Fibroblast of pulmonary artery (primary cell): ENCODE measurements at regions not wholly inside any gene's neighbourhood (a gene's known extent, or its start where the extent isn't known, plus 50 kb on each side); places are given as distances from the start of the nearest gene placed in this dataset.

Experiments
- DNase-seq: peaks from one replicate; pipeline ENCODE4 v3.0.0-alpha.2; 2010; ENCODE audit warnings: low read depth
- H3K4me3 ChIP-seq: replicated peaks from 2 replicates; pipeline ENCODE4 v1.5.1; 2011; ENCODE audit warnings: low read depth, mild to moderate bottlenecking, control low read depth, low read length, moderate library complexity
- TF ChIP-seq, protein P1 (sequence below): IDR thresholded peaks from 2 replicates; pipeline ENCODE4 v1.5.1; 2011; ENCODE audit warnings: mild to moderate bottlenecking, control low read depth, low read length, inconsistent platforms; ENCODE audit errors: missing control alignments

DNA sequence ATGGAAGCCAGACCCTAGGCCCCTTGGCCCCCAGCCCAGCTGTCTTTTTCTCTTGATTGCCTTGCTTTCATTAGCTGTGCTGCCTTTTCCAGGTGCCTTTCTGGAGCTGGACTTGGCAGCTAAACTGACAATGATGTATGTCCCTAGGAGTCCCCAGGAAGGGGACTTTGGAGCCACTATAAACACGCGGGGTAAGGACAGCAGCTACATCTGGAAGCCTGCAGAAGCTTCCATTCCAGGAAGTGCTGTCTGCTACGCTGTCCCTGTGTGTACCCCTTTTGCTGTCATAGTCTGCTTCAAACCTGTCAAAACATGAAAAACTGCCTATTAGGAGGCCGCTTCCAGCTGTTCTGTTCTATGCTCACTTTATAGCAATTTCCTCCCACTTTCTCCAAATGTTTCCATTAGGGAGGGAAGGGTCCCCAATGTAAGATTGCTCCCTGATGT is 153.3 kb upstream of the RAG2 start:
- H3K4me3 ChIP-seq: no peak overlapping the region
- DNase-seq: no peak
- TF ChIP-seq, protein P1, sequence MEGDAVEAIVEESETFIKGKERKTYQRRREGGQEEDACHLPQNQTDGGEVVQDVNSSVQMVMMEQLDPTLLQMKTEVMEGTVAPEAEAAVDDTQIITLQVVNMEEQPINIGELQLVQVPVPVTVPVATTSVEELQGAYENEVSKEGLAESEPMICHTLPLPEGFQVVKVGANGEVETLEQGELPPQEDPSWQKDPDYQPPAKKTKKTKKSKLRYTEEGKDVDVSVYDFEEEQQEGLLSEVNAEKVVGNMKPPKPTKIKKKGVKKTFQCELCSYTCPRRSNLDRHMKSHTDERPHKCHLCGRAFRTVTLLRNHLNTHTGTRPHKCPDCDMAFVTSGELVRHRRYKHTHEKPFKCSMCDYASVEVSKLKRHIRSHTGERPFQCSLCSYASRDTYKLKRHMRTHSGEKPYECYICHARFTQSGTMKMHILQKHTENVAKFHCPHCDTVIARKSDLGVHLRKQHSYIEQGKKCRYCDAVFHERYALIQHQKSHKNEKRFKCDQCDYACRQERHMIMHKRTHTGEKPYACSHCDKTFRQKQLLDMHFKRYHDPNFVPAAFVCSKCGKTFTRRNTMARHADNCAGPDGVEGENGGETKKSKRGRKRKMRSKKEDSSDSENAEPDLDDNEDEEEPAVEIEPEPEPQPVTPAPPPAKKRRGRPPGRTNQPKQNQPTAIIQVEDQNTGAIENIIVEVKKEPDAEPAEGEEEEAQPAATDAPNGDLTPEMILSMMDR: no peak

DNA sequence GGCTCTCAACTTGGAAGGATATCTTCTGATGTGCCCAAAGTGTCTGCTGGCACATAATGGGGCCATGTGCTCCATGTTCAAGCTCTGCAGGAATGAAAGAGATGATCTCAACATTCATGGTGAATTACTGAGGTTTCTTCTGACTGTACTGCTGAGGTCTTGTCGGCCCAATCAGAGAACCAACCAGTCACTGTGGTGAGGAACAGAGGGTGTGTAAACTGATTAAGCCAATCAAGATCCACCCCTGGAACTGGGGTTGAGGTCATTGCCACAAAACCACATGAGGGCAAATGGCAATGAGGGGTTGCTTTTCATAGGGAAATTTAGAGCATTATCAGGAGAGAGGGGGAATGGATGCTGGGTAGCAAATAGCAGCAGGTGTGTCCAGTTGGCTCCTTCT is 152.3 kb upstream of the RAG2 start:
- TF ChIP-seq, protein P1: no peak
- H3K4me3 ChIP-seq: no peak overlapping the region
- no peak for DNase-seq

DNA sequence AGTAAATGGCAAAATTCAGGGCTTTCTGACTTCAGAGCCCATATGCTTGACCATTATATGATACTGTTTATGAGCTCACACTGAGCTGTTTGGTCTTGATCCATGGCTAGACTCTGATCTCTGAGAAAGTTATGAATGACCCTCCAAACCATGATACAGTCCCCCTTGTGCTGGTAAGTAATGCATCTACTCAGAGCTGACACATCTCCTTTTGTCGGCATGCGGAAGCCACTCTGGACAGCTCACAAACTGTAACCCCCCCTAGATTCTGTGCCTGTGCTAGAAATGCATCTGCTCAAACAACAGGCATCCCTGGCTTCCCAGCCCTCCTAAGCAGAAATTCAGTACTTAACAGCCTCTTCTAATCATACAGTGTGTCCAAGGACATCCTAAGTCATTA is 150.8 kb upstream of the RAG2 start:
- DNase-seq: no peak
- H3K4me3 ChIP-seq: no peak overlapping the region
- TF ChIP-seq, protein P1: no peak

DNA sequence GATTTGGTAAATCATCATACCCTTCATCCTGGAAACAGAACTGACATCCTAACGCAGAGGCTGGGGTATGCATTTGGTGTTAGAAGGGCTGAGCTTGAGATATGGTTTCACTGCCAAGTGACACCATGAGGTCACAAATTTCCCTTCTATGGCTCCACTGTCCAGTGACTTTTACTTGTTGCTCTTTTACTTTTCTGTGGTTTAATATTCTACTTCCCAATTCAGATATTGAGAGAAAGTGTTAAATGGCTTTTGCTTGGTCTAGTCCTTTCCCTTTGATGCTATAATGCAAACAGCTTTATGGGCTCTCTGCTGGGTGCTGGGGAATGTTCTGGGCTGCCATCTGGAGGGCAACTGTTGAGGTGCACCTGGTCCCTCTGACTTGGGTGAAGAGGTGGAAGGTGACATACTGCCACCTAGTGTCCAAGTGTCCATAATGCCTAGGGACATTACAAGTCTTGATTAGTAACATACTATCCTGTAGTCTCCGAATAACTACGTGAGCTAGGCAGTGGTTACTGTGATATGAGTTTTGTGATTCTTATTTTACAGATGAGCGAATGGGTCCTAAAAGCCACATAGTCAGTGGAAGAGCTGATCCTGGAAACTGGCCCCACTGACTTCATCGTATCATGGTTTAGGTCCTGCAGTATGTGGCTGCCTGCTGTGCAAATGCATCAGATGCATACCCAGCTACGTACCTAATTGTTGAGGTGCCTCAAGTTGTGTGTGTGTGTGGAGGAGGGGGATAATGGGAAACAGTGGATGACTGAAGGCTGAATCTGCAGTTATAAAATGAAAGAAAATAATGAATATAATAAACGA is 149.1 kb upstream of the RAG2 start:
- DNase-seq: peak; percentile 95
- H3K4me3 ChIP-seq: no peak overlapping the region
- TF ChIP-seq, protein P1: no peak

DNA sequence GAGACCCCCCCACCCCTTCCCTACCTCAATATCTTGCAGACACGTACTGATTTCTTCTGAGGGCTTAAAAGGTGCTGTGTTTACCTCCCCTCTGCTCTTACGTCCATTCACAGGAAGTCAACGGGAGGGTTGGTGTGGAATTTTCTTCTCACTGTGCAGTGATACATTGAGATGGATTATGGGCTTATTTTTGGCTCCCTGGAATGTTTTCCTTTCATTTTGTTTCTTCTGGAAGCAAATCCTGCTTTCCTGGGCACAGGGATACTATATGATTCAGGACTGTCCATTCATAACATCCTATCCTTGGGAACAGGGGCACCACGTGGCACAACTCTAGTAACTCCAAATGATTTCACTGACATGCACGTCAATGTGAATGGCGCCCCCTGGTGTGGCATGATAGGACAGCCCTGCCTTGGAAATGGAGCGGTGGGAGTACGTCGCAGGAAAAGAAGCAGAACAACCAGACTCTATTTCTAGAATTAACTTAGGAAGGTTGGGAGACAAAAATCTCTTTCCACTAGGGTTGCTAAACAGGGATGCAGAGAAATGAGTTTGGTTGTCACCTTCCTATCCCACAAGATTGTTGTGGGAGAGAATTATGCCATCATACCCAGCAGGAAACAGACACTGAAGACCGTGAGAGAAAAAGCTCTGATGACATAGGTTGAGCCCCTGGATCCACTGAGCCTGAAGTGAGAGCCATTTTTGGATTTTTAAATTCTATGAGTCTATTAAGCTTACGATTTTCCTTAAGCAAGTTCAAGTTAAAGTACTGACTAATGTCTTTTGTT is 146.5 kb upstream of the RAG2 start:
- TF ChIP-seq, protein P1: peak; percentile 79
- no peak overlapping the region for H3K4me3 ChIP-seq
- peak; percentile 69 for DNase-seq

DNA sequence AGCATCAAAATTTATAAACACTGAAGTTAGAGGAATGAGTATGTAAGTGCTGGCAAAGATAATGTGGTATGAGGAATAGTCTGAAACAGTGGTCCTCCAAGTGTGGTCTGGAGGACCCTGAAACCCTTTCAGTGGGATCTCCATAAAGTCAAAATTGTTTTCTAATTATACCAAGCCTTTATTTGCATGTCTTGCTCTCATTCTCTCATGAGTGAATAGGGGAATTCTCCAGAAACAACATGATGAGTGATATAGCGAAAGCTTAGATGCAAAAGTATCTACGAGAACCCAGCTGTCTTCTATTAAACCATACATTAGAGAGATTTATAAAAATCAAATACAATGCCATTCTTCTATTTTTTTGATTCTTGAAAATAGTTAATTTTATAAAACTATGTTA is 145.0 kb upstream of the RAG2 start:
- no peak for DNase-seq
- TF ChIP-seq, protein P1: no peak
- H3K4me3 ChIP-seq: no peak overlapping the region

DNA sequence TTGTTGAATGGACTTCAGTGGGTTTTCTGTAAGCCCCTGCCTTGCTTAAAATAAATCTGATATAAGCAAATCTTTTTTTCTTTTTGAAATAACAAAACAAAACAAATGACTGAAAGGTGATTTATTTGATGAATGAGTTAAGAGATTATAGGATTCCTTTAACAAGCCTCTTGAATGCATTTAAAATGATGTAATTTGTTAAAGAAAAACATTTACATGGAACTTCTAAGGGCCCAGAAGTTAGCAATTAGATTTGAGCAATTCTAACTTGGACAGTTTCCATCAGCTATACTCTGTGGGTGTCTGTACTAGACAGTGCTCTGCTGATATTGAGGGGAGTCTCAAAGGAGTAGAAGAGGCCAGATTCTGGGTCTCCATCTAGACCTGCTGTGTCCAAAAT is 143.5 kb upstream of the RAG2 start:
- no peak overlapping the region for H3K4me3 ChIP-seq
- TF ChIP-seq, protein P1: no peak
- no peak for DNase-seq
